Thyroid gland (tissue), 4 donors: ENCODE measurements at regions not wholly inside any gene's neighbourhood (a gene's known extent, or its start where the extent isn't known, plus 50 kb on each side); places are given as distances from the start of the nearest gene placed in this dataset.

Experiments used
- DNase-seq, 2 donors: peaks; one replicate each; pipeline ENCODE4 v3.0.0-alpha.2; 2019
- H3K27ac ChIP-seq, 3 donors: fragments of 200-600 bp; sonication (generic); 1 replicate in 2 of 3; 2 replicates in 1 of 3; pipeline ENCODE4 v1.5.1; 2016 to 2019; ENCODE audit warnings: mild to moderate bottlenecking in 1 of 3, moderate library complexity in 1 of 3
- H3K27me3 ChIP-seq: fragments of 200-600 bp; sonication (generic); one replicate; pipeline ENCODE4 v1.5.1; 2019
- H3K36me3 ChIP-seq, 2 donors: fragments of 200-600 bp; sonication (generic); one replicate each; pipeline ENCODE4 v1.5.1; 2016 to 2019
- H3K4me1 ChIP-seq, 2 donors: fragments of 200-600 bp; sonication (generic); one replicate each; pipeline ENCODE4 v1.5.1; 2017 to 2019
- H3K4me3 ChIP-seq, 3 donors: fragments of 200-600 bp; sonication (generic); replicated peaks in 1 of 3; 1 replicate in 2 of 3; 2 replicates in 1 of 3; pipeline ENCODE4 v1.5.1; 2016; ENCODE audit warnings: mild to moderate bottlenecking in 1 of 3
- H3K9me3 ChIP-seq: fragments of 200-600 bp; sonication (generic); one replicate; pipeline ENCODE4 v1.5.1; 2017
- CTCF ChIP-seq, 6 experiments: fragments of 200-600 bp in 3 of 6; fragments of 450-650 bp in 3 of 6; sonication (generic) in 3 of 6; IDR thresholded peaks; one replicate each; pipeline ENCODE4 v1.5.1; 2016 to 2019; ENCODE audit warnings: antibody characterized with exemption in 6 of 6, mild to moderate bottlenecking in 2 of 6, inconsistent platforms in 1 of 6, moderate library complexity in 1 of 6
- POLR2A ChIP-seq, 2 donors: fragments of 450-650 bp; IDR thresholded peaks; one replicate each; pipeline ENCODE4 v1.6.1; 2017; ENCODE audit warnings: antibody characterized with exemption in 2 of 2, mild to moderate bottlenecking in 2 of 2, moderate library complexity in 1 of 2
- WGBS, 2 donors: methylation state at CpG; one replicate each; pipeline ENCODE4 v1.1.5; 2017; 5-methylcytosine and 5-hydroxymethylcytosine counted together
- intact Hi-C: fragments of 100-400 bp; cut with DNase I; formaldehyde crosslinking; loops from one replicate; pipeline ENCODE4 v1.15.1; 2023

- Histone ChIP-seq H3K4me1 (peaks cover 0 to 1% of the 10 kb centered on the region in 2 donors), H3K36me3 (no peaks in the 10 kb centered on the region), H3K4me3 (no peak overlapping the region), H3K27ac (no peak overlapping the region), H3K9me3 (no peaks in the 10 kb centered on the region), H3K27me3 (no peaks in the 10 kb centered on the region)
- no peak for TF ChIP-seq POLR2A (IDR thresholded peaks at IDR 0.05)
- no peak for TF ChIP-seq CTCF (IDR thresholded peaks at IDR 0.05)
- WGBS, 2 donors: 71 to 80% methylated on average over 14 to 16 of the region's 16 CpGs
- intact Hi-C loops: no loop called here
- DNase-seq: no peak
Measured at GRCh38 chr11:45365961-45366618, 79.9 kb upstream of the SYT13 start.

GRCh38 chr11:45362636-45363035 is 76.5 kb upstream of the SYT13 start:
- 24 to 39% methylated on average over 3 of the region's 3 CpGs for WGBS, 2 donors
- TF ChIP-seq CTCF (IDR thresholded peaks at IDR 0.05): no peak
- no peak for TF ChIP-seq POLR2A (IDR thresholded peaks at IDR 0.05)
- no peak for DNase-seq
- no peak overlapping the region for H3K27ac ChIP-seq
- intact Hi-C loops: no loop called here
- no peaks in the 10 kb centered on the region for H3K27me3 ChIP-seq
- H3K4me1 ChIP-seq: no peaks in the 10 kb centered on the region
- H3K36me3 ChIP-seq: no peaks in the 10 kb centered on the region
- H3K9me3 ChIP-seq: no peaks in the 10 kb centered on the region
- no peak overlapping the region for H3K4me3 ChIP-seq

GRCh38 chr11:45361551-45361950 is 75.4 kb upstream of the SYT13 start:
- H3K27me3 ChIP-seq: no peaks in the 10 kb centered on the region
- TF ChIP-seq POLR2A (IDR thresholded peaks at IDR 0.05): no peak
- no peak for TF ChIP-seq CTCF (IDR thresholded peaks at IDR 0.05)
- intact Hi-C loops: no loop called here
- H3K9me3 ChIP-seq: no peaks in the 10 kb centered on the region
- no peaks in the 10 kb centered on the region for H3K36me3 ChIP-seq
- no peak overlapping the region for H3K4me3 ChIP-seq
- no peak for DNase-seq
- H3K27ac ChIP-seq: no peak overlapping the region
- no peaks in the 10 kb centered on the region for H3K4me1 ChIP-seq
- WGBS, 2 donors: 76 to 81% methylated on average over 2 of the region's 2 CpGs

- no peak for DNase-seq
- TF ChIP-seq POLR2A (IDR thresholded peaks at IDR 0.05): no peak
- TF ChIP-seq CTCF (IDR thresholded peaks at IDR 0.05): no peak
- Histone ChIP-seq H3K4me3 (peak overlapping the region; percentile 50 to 61 (median 56)), H3K4me1 (peaks cover 7% of the 10 kb centered on the region in 2 donors), H3K9me3 (no peaks in the 10 kb centered on the region), H3K27ac (no peak overlapping the region), H3K27me3 (no peaks in the 10 kb centered on the region), H3K36me3 (no peaks in the 10 kb centered on the region)
- WGBS, 2 donors: 7 to 9% methylated on average over 3 to 5 of the region's 5 CpGs
- intact Hi-C loops: no loop called here
Measured at GRCh38 chr11:45355706-45356041, 69.5 kb upstream of the SYT13 start.

GRCh38 chr11:45354976-45355705 is 69.0 kb upstream of the SYT13 start:
- DNase-seq: peak; percentile 87
- intact Hi-C loops: no loop called here
- Histone ChIP-seq H3K36me3 (no peaks in the 10 kb centered on the region), H3K27ac (no peak overlapping the region), H3K27me3 (no peaks in the 10 kb centered on the region), H3K4me1 (peaks cover 7% of the 10 kb centered on the region in 2 donors), H3K4me3 (peak overlapping the region; percentile 50 to 61 (median 56)), H3K9me3 (no peaks in the 10 kb centered on the region)
- no peak for TF ChIP-seq POLR2A (IDR thresholded peaks at IDR 0.05)
- no peak for TF ChIP-seq CTCF (IDR thresholded peaks at IDR 0.05)
- 11 to 13% methylated on average over 25 to 28 of the region's 30 CpGs for WGBS, 2 donors
